ENCODE measurements at regions not wholly inside any gene's neighbourhood (a gene's known extent, or its start where the extent isn't known, plus 50 kb on each side); places are given as distances from the start of the nearest gene placed in this dataset.
"Not testable (repeated sequence)": the region's sequence is repeated elsewhere in the genome, so short reads cannot be mapped to it uniquely, and the experiment has no call there.

GRCh38 chr1:182227864-182228547, 163.6 kb downstream of the GLUL start:
- DNase-seq (ENCODE audit: low read depth in 2 of 2) = no peak

- no peak for DNase-seq (ENCODE audit: low read depth in 2 of 2)
Measured at GRCh38 chr1:182226618-182227017, 165.0 kb downstream of the GLUL start.

GRCh38 chr1:182225755-182226154, 164.2 kb upstream of the ZNF648 start:
- DNase-seq (ENCODE audit: low read depth in 2 of 2) = not testable (repeated sequence)

- not testable (repeated sequence) for DNase-seq (ENCODE audit: low read depth in 2 of 2)
Measured at GRCh38 chr1:182221990-182222389, 160.5 kb upstream of the ZNF648 start.

- DNase-seq (ENCODE audit: low read depth in 2 of 2) = not testable (repeated sequence)
Measured at GRCh38 chr1:182221367-182221766, 159.9 kb upstream of the ZNF648 start.

- DNase-seq (ENCODE audit: low read depth in 2 of 2) = no peak
Measured at GRCh38 chr1:182217967-182218366, 156.5 kb upstream of the ZNF648 start.

- DNase-seq (ENCODE audit: low read depth in 2 of 2) = no peak
Measured at GRCh38 chr1:182217071-182217470, 155.6 kb upstream of the ZNF648 start.

- DNase-seq (ENCODE audit: low read depth in 2 of 2) = no peak
Measured at GRCh38 chr1:182215764-182216163, 154.3 kb upstream of the ZNF648 start.

- no peak for DNase-seq (ENCODE audit: low read depth in 2 of 2)
Measured at GRCh38 chr1:182213163-182213562, 151.7 kb upstream of the ZNF648 start.

GRCh38 chr1:182211386-182211785, 149.9 kb upstream of the ZNF648 start:
- DNase-seq (ENCODE audit: low read depth in 2 of 2) = no peak

- no peak for DNase-seq (ENCODE audit: low read depth in 2 of 2)
Measured at GRCh38 chr1:182210417-182210816, 148.9 kb upstream of the ZNF648 start.

GRCh38 chr1:182207300-182207699, 145.8 kb upstream of the ZNF648 start:
- no peak for DNase-seq (ENCODE audit: low read depth in 2 of 2)

- no peak for DNase-seq (ENCODE audit: low read depth in 2 of 2)
Measured at GRCh38 chr1:182206626-182207239, 145.2 kb upstream of the ZNF648 start.

- DNase-seq (ENCODE audit: low read depth in 2 of 2) = no peak
Measured at GRCh38 chr1:182205351-182206022, 144.0 kb upstream of the ZNF648 start.

- no peak for DNase-seq (ENCODE audit: low read depth in 2 of 2)
Measured at GRCh38 chr1:182203191-182203875, 141.8 kb upstream of the ZNF648 start.

GRCh38 chr1:182201490-182201889, 140.0 kb upstream of the ZNF648 start:
- not testable (repeated sequence) for DNase-seq (ENCODE audit: low read depth in 2 of 2)

- no peak for DNase-seq (ENCODE audit: low read depth in 2 of 2)
Measured at GRCh38 chr1:182200025-182200812, 138.7 kb upstream of the ZNF648 start.

GRCh38 chr1:182198006-182198605, 136.6 kb upstream of the ZNF648 start:
- DNase-seq (ENCODE audit: low read depth in 2 of 2) = no peak

GRCh38 chr1:182196897-182197870, 135.7 kb upstream of the ZNF648 start:
- DNase-seq (ENCODE audit: low read depth in 2 of 2) = no peak

- no peak for DNase-seq (ENCODE audit: low read depth in 2 of 2)
Measured at GRCh38 chr1:182195733-182196132, 134.2 kb upstream of the ZNF648 start.

All from stimulated activated CD4-positive, alpha-beta T cell treated with anti-CD3 and anti-CD28 coated beads, Interleukin-4, amount 100 ng/mL, for 48 hours (primary cell).